ENCODE measurements at regions not wholly inside any gene's neighbourhood (a gene's known extent, or its start where the extent isn't known, plus 50 kb on each side); places are given as distances from the start of the nearest gene placed in this dataset.
"Not testable (repeated sequence)": the region's sequence is repeated elsewhere in the genome, so short reads cannot be mapped to it uniquely, and the experiment has no call there.

DNA sequence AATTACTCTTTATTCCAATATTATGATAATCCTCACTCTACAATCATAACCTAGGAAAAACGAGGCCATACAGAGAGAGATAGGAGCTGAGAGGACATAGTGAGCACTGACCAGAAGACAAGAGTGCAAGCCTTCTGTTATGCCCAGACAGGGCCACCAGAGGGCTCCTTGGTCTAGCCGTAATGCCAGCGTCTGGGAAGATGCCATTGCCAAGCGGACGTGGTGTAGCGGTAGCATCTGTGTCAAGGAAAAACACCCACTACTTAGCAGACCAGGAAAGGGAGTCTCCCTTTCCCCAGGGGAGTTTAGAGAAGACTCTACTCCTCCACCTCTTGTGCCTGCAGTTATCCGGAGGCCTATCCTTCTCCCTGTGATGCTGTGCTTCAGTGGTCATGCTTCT lies 2131.5 kb downstream of the TP53TG3F start:
- H3K27me3 Mint-ChIP-seq; H3K4me1 Mint-ChIP-seq; H3K4me3 ChIP-seq (ENCODE audit: low read length); CTCF ChIA-PET; H3K36me3 ChIP-seq (ENCODE audit: control insufficient read depth in 2 of 3, insufficient read depth in 3 of 3, low read length in 3 of 3); H3K27ac Mint-ChIP-seq; H3K27ac ChIP-seq (ENCODE audit: low read depth, low read length); DNase-seq; POLR2A ChIA-PET; ATAC-seq; H3K27me3 ChIP-seq (ENCODE audit: control insufficient read depth in 2 of 2, insufficient read depth in 2 of 2, low read length in 2 of 2); H3K9me3 ChIP-seq (ENCODE audit: control insufficient read depth in 2 of 3, low read length in 3 of 3); H3K4me3 Mint-ChIP-seq; intact Hi-C loops (cut with micrococcal nuclease); H3K4me1 ChIP-seq (ENCODE audit: control insufficient read depth in 2 of 2, insufficient read depth in 2 of 2, low read length in 2 of 2); H3K36me3 Mint-ChIP-seq: not testable (repeated sequence)
- H3K9me3 Mint-ChIP-seq = peaks cover 5 to 67% (median 23%) of the 10 kb centered on the region in 11 donors

DNA sequence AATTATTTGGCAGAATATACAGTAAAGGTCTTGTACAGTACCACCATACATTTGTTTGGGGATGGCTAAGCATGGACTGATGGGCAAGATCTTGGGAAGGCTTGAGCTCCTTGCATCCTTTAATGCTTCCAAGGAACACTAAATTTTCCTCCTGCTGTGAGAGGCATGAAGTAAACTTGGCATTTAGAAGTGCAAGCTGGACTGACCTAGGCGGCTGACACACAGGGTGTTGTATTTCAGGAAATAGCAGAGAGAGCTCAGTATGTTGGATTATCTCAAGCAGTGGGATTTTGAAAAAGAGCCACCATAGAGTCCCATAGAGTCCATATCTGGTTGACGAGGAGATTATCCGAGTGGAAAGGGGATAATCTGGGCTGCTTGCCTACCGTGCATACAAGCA lies 2137.1 kb downstream of the TP53TG3F start:
- POLR2A ChIA-PET = no interaction called here
- H3K9me3 Mint-ChIP-seq = peaks cover 3 to 72% (median 27%) of the 10 kb centered on the region in 11 donors

DNA sequence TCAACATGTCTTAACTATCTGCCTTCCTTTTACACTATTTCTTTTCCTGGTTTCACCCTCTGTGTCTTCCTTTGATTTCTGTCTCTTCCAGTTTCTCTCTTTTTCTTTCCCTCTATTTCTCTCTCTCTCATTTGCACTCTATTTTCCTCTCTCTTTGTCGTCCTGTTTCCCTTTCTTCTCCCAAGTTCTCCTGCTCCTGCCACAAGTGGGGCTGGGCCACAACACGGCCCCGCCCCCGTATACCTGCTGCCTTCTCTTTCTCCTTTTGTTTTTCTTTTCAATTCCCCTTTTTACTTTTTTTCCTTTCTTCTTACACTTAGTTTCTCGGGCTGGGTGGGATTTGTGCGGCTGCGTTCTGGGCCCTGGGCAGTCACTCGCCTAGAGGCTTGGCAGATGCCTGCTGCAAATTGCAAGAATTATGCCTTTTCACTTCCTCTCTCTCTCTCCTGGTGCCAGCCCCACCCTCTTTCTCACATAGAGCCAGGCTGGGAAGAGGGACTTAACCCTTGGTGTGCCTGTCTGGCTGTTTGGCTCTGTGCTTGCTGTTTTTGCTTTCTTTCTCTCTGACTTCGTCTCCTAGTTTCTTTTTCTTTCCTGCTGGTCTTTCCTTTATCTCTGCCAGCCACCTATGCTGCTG lies 2139.4 kb downstream of the TP53TG3F start:
- peak overlapping the region in 1 of 9 donors; percentile 28 for H3K27ac Mint-ChIP-seq
- Histone ChIP-seq H3K27me3 (ENCODE audit: control insufficient read depth in 2 of 2, insufficient read depth in 2 of 2, low read length in 2 of 2) (no peaks in the 10 kb centered on the region), H3K27ac (ENCODE audit: low read depth, low read length) (no peak overlapping the region), H3K9me3 (ENCODE audit: control insufficient read depth in 2 of 3, low read length in 3 of 3) (peaks cover 0 to 17% (median 0%) of the 10 kb centered on the region in 3 experiments), H3K36me3 (ENCODE audit: control insufficient read depth in 2 of 3, insufficient read depth in 3 of 3, low read length in 3 of 3) (no peaks in the 10 kb centered on the region), H3K4me3 (ENCODE audit: low read length) (no peak overlapping the region), H3K4me1 (ENCODE audit: control insufficient read depth in 2 of 2, insufficient read depth in 2 of 2, low read length in 2 of 2) (no peaks in the 10 kb centered on the region)
- no peaks in the 10 kb centered on the region for H3K27me3 Mint-ChIP-seq
- H3K4me1 Mint-ChIP-seq = no peaks in the 10 kb centered on the region
- ATAC-seq = no peak
- CTCF ChIA-PET = no interaction called here
- intact Hi-C loops (cut with micrococcal nuclease) = no loop called here
- peaks cover 6 to 62% (median 20%) of the 10 kb centered on the region in 11 donors for H3K9me3 Mint-ChIP-seq
- H3K4me3 Mint-ChIP-seq = no peak overlapping the region
- DNase-seq = no peak
- peaks cover 0 to 4% (median 0%) of the 10 kb centered on the region in 5 donors for H3K36me3 Mint-ChIP-seq
- POLR2A ChIA-PET = no interaction called here

More for the DNA sequence above, 2137.1 kb downstream of the TP53TG3F start:
- no peak overlapping the region for H3K4me3 ChIP-seq (ENCODE audit: low read length)
- intact Hi-C loops (cut with micrococcal nuclease) = no loop called here
- no peak overlapping the region for H3K27ac ChIP-seq (ENCODE audit: low read depth, low read length)
- H3K4me1 ChIP-seq (ENCODE audit: control insufficient read depth in 2 of 2, insufficient read depth in 2 of 2, low read length in 2 of 2) = no peaks in the 10 kb centered on the region
- H3K27me3 Mint-ChIP-seq = no peaks in the 10 kb centered on the region
- DNase-seq = no peak
- ATAC-seq = no peak
- H3K36me3 ChIP-seq (ENCODE audit: control insufficient read depth in 2 of 3, insufficient read depth in 3 of 3, low read length in 3 of 3) = no peaks in the 10 kb centered on the region
- peaks cover 0 to 4% (median 0%) of the 10 kb centered on the region in 5 donors for H3K36me3 Mint-ChIP-seq
- no peaks in the 10 kb centered on the region for H3K27me3 ChIP-seq (ENCODE audit: control insufficient read depth in 2 of 2, insufficient read depth in 2 of 2, low read length in 2 of 2)
- H3K27ac Mint-ChIP-seq = no peak overlapping the region
- no peak overlapping the region for H3K4me3 Mint-ChIP-seq
- H3K9me3 ChIP-seq (ENCODE audit: control insufficient read depth in 2 of 3, low read length in 3 of 3) = peaks cover 0 to 12% (median 0%) of the 10 kb centered on the region in 3 experiments
- H3K4me1 Mint-ChIP-seq = no peaks in the 10 kb centered on the region
- CTCF ChIA-PET = no interaction called here

DNA sequence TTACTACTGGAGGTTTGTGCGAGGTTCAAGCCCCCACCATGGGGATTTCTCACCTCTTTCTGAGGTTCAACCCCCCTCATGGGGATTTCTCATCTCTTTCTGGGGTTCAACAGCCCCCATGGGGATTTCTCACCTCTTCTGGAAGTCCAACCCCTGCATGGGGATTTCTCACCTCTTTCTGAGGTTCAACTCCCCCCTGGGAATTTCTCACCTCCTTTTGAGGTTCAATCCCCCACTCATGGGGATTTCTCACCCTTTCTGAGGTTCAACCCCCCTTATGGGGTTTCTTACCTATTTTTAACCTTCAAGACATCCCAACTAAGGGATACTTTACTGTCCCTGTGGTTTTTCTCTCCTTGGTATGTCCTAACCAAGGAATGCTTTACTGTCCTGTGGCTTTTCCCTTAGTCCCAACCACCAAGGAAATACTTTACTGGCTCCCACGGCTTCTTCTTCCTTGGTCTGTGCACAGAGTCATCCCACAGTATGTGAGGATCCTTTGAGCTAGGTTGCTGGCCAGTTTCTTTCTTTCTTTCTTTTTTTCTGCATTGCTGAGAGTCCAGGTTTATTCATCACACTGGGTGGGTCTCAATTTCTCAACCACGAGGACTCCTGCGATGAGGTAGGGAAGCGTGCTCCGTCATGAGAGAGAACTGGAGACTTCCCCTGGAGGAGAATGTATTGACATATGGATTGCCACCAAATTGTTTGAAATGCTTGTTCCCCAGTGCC lies 2140.2 kb downstream of the TP53TG3F start:
- Mint-ChIP-seq H3K4me3 (no peak overlapping the region), H3K9me3 (peaks cover 5 to 62% (median 21%) of the 10 kb centered on the region in 11 donors), H3K27me3 (no peaks in the 10 kb centered on the region), H3K4me1 (no peaks in the 10 kb centered on the region), H3K36me3 (peaks cover 0 to 4% (median 0%) of the 10 kb centered on the region in 5 donors), H3K27ac (no peak overlapping the region)
- no peaks in the 10 kb centered on the region for H3K4me1 ChIP-seq (ENCODE audit: control insufficient read depth in 2 of 2, insufficient read depth in 2 of 2, low read length in 2 of 2)
- H3K27me3 ChIP-seq (ENCODE audit: control insufficient read depth in 2 of 2, insufficient read depth in 2 of 2, low read length in 2 of 2) = no peaks in the 10 kb centered on the region
- H3K9me3 ChIP-seq (ENCODE audit: control insufficient read depth in 2 of 3, low read length in 3 of 3) = peaks cover 0 to 17% (median 0%) of the 10 kb centered on the region in 3 experiments
- ChIA-PET CTCF (no interaction called here), POLR2A (no interaction called here)
- H3K27ac ChIP-seq (ENCODE audit: low read depth, low read length) = no peak overlapping the region
- no peak overlapping the region for H3K4me3 ChIP-seq (ENCODE audit: low read length)
- intact Hi-C loops (cut with micrococcal nuclease) = no loop called here
- H3K36me3 ChIP-seq (ENCODE audit: control insufficient read depth in 2 of 3, insufficient read depth in 3 of 3, low read length in 3 of 3) = no peaks in the 10 kb centered on the region
- ATAC-seq = no peak
- DNase-seq = no peak

DNA sequence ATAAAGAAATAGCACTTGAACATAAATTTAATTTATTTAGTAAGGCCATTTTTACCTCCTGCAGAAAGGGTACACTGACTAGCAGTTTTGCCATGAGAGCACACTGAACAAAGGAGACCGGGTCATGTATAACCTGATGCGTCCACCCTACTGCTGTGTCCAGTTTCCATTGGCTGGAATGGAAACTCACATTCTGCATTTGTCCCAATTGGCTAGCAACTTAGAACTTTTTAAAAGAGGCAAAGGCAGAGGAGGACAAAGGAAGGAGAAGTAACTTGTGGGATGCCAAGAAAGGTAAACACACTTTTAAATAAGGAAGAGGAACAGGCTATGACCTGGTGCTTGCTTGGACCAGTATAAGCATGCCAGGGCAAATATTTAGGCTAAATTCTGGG lies 2140.7 kb downstream of the TP53TG3F start:
- CTCF ChIA-PET; H3K36me3 ChIP-seq (ENCODE audit: control insufficient read depth in 2 of 3, insufficient read depth in 3 of 3, low read length in 3 of 3); H3K27ac ChIP-seq (ENCODE audit: low read depth, low read length); H3K4me1 Mint-ChIP-seq; H3K27me3 Mint-ChIP-seq; H3K4me1 ChIP-seq (ENCODE audit: control insufficient read depth in 2 of 2, insufficient read depth in 2 of 2, low read length in 2 of 2); H3K36me3 Mint-ChIP-seq; H3K4me3 ChIP-seq (ENCODE audit: low read length); ATAC-seq; H3K27ac Mint-ChIP-seq; H3K27me3 ChIP-seq (ENCODE audit: control insufficient read depth in 2 of 2, insufficient read depth in 2 of 2, low read length in 2 of 2); DNase-seq; POLR2A ChIA-PET; intact Hi-C loops (cut with micrococcal nuclease); H3K4me3 Mint-ChIP-seq: not testable (repeated sequence)
- peaks cover 0 to 17% (median 0%) of the 10 kb centered on the region in 3 experiments for H3K9me3 ChIP-seq (ENCODE audit: control insufficient read depth in 2 of 3, low read length in 3 of 3)
- peaks cover 5 to 58% (median 20%) of the 10 kb centered on the region in 11 donors for H3K9me3 Mint-ChIP-seq

DNA sequence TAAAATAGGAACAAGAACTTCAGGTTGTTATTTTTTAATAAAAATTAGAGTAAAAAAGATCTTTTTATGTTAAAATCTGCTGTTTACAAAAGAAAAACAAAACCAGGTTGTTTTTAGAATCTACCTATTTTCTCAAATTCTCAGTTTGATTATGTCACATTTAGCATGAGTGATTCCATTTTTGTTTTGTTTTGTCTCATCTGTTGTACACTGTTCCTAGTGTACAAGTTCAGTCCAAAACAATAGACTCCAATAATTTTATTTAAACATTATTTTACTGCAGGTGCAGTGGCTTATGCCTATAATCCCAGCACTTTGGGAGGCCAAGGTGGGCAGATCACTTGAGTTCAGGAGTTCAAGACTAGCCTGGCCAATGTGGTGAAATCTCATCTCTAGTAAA lies 2142.7 kb downstream of the TP53TG3F start:
- intact Hi-C loops (cut with micrococcal nuclease) = no loop called here
- H3K4me1 Mint-ChIP-seq = no peaks in the 10 kb centered on the region
- DNase-seq = no peak
- Histone ChIP-seq H3K27me3 (ENCODE audit: control insufficient read depth in 2 of 2, insufficient read depth in 2 of 2, low read length in 2 of 2) (no peaks in the 10 kb centered on the region), H3K4me1 (ENCODE audit: control insufficient read depth in 2 of 2, insufficient read depth in 2 of 2, low read length in 2 of 2) (no peaks in the 10 kb centered on the region), H3K9me3 (ENCODE audit: control insufficient read depth in 2 of 3, low read length in 3 of 3) (peaks cover 0 to 17% (median 0%) of the 10 kb centered on the region in 3 experiments), H3K36me3 (ENCODE audit: control insufficient read depth in 2 of 3, insufficient read depth in 3 of 3, low read length in 3 of 3) (no peaks in the 10 kb centered on the region), H3K4me3 (ENCODE audit: low read length) (no peak overlapping the region), H3K27ac (ENCODE audit: low read depth, low read length) (no peak overlapping the region)
- H3K36me3 Mint-ChIP-seq = no peaks in the 10 kb centered on the region
- H3K27me3 Mint-ChIP-seq = no peaks in the 10 kb centered on the region
- no peak overlapping the region for H3K27ac Mint-ChIP-seq
- ChIA-PET POLR2A (no interaction called here), CTCF (no interaction called here)
- H3K9me3 Mint-ChIP-seq = peaks cover 6 to 39% (median 15%) of the 10 kb centered on the region in 11 donors
- ATAC-seq = no peak
- no peak overlapping the region for H3K4me3 Mint-ChIP-seq

DNA sequence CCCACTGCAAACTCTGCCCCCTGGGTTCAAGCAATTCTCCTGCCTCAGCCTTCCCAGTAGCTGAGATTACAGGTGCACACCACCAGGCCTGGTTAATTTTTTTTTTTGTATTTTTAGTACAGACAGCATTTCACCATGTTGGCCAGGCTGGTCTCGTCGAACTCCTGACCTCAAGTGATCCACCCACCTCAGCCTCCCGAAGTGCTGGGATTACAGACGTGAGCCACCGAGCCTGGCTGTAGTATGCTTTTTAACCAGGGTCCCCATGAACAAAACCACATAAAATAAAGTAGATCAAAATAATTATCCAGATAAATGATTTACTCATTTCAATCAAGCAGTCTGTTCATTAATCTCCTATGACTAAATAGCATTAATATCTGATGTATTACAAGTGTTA lies 2144.0 kb downstream of the TP53TG3F start:
- H3K27ac ChIP-seq (ENCODE audit: low read depth, low read length); H3K4me3 ChIP-seq (ENCODE audit: low read length); DNase-seq; H3K4me1 Mint-ChIP-seq; H3K27me3 ChIP-seq (ENCODE audit: control insufficient read depth in 2 of 2, insufficient read depth in 2 of 2, low read length in 2 of 2); H3K36me3 ChIP-seq (ENCODE audit: control insufficient read depth in 2 of 3, insufficient read depth in 3 of 3, low read length in 3 of 3); intact Hi-C loops (cut with micrococcal nuclease); POLR2A ChIA-PET; ATAC-seq; H3K4me3 Mint-ChIP-seq; CTCF ChIA-PET; H3K36me3 Mint-ChIP-seq; H3K4me1 ChIP-seq (ENCODE audit: control insufficient read depth in 2 of 2, insufficient read depth in 2 of 2, low read length in 2 of 2); H3K27ac Mint-ChIP-seq; H3K27me3 Mint-ChIP-seq: not testable (repeated sequence)
- peaks cover 5 to 31% (median 13%) of the 10 kb centered on the region in 11 donors for H3K9me3 Mint-ChIP-seq
- peaks cover 0 to 17% (median 0%) of the 10 kb centered on the region in 3 experiments for H3K9me3 ChIP-seq (ENCODE audit: control insufficient read depth in 2 of 3, low read length in 3 of 3)

Measured in naive thymus-derived CD4-positive, alpha-beta T cell (primary cell).